ENCODE measurements at regions not wholly inside any gene's neighbourhood (a gene's known extent, or its start where the extent isn't known, plus 50 kb on each side); places are given as distances from the start of the nearest gene placed in this dataset.
"Not testable (repeated sequence)": the region's sequence is repeated elsewhere in the genome, so short reads cannot be mapped to it uniquely, and the experiment has no call there.

DNA sequence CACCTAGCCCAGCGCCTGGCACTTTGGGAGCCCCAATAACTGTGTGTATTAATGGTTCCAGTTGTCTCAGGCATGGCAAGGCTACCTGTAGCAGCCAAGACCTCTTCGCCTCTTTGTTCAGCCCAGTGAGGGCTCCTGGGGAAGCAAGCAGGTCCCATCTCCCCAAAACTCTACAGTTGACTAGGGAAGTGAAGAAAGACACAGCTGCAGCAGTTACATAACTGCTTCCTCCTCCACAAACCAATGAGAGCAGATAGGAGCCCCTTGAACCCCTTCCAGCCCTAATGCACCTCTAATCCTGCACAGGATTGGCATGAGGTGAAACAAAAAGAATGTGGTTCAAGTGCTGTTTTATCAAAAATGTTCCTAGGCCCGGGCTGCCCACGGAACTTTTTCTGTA, 100.5 kb downstream of the SYF2 start:
- peak; percentile 54 for DNase-seq

DNA sequence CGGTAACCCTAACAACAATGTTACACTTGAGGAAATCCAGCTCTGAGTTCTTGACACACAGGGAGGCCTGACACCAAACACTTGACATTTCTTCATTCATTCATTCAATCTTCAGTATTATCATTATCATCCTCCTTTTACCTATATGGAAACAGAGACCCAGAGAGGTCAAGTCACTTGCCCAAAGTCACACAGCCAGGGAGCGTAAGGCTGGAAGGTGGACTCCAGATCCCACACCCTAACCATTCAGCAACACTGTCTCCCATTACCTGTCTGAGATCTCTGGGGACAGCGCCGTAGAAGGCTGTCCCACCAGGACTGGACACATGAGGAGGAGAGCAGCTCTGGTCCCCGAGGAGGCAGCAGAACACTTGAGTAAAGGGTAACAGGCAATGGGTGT, 101.4 kb downstream of the SYF2 start:
- no peak for DNase-seq

DNA sequence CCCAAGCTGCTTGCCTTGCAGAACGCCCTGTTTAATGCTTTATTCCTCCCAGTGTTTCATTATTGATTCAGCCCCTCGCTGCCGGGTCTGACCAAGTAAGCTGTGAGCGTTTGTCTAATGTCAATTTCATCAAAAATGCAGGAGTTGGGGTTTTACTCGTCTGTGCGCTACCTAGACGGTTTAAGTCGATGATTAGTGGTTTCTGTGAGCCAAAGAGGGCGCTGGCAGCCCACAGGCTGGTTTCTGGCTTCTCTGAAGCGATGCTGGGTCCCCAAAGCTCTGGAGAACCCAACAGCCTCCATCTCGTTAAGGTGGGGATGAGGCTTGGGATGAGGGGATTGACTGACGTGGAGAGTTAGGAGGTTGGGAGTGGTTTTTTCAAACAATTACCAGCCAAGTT, 102.9 kb downstream of the SYF2 start:
- DNase-seq = no peak

DNA sequence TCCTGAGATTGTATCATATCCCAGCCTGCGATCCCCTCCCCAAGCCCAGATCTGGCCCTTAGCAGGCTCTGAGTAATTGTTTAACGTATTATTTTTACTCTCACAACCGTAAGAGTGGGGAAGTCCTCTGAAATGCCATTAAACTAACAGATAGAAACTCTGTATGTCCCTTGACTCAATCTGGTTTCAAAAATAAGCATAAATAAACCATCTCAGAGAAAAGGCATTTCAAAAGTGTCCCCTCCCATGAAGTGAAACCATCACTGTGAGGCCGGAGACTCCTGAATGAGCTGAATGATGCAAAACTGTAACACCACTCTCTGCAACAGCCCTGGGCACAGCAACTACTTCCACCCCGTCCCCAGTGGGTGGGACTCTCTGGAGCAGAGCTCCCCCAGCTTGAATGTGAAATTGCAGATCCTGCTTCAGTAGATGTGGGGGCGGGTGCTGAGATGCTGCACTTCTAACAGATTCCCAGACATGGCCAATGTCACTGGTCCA, 104.1 kb downstream of the SYF2 start:
- no peak for DNase-seq

DNA sequence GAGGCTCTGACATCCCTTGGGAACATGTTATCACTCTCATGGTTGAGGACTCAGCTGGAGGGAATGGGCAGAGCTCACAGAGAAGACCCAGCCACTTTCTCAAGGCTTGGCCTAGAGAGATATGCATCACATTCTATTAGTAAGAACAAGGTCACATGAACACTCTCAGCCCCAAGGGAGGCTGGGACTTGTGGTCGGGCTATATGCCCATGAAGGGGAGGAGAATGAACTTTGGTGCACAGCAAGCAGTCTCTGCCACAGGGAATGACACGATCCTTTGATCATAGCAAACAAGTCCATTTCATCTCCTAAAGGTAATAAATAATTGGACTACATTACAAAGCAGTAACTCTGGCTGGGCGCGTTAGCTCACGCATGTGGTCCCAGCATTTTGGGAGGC, 105.7 kb downstream of the SYF2 start:
- DNase-seq = peak; percentile 25

DNA sequence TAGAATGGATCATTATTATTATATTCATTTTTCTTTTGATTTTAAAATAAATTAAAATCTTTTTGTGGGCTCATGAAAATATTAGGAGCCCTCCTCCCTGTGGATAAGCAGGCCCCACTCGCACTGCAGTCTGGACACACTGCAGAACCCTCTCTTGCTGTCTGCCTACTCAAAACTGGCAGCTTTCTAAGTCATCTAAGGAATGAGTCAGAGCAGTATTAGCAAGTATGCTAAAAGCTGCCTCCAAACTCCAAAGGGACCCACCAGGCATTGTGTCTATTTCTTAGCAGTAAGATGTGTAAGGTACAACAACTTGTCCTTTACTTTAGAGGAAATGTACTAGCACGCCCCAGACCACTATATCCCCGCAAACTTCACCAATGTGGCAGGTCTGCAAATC, 108.8 kb downstream of the SYF2 start:
- no peak for DNase-seq

DNA sequence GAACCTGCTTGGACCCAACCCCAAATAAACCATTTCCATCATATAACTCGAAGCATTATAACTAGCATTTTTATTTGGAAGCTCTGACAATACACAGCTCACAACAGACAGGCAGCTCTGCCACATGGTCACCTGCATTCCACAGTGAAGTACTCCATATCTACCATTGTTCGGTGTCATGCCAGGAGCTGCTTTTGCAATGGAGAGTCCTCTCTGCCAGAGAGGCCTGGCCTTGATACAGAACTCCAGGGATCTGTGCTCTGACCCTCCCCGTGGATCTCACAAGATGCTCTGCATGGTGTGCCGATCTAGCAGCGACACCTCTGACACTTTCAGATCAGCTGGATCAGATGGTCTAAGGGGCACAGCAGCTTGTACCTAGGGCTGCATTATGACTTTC, 109.6 kb downstream of the SYF2 start:
- no peak for DNase-seq

DNA sequence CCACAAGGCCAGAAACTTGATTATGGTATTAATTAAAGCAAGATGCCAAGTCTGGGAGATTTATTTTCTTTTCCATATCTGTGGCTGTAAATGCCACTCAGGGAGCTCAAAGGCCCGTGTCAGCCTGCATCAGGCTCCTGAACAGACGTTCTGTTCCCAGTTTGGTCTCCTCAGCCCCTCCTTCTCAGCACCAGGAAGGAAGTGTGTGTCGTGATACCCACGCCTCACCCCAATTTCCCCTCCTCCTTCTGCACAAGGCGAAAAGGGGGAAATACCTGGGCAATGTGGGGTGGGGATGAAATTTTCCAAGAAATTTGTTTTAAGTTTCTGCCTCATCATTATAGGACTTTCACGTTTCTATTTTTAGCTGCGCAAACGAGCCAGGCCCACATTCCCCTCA, 112.0 kb downstream of the SYF2 start:
- no peak for DNase-seq

DNA sequence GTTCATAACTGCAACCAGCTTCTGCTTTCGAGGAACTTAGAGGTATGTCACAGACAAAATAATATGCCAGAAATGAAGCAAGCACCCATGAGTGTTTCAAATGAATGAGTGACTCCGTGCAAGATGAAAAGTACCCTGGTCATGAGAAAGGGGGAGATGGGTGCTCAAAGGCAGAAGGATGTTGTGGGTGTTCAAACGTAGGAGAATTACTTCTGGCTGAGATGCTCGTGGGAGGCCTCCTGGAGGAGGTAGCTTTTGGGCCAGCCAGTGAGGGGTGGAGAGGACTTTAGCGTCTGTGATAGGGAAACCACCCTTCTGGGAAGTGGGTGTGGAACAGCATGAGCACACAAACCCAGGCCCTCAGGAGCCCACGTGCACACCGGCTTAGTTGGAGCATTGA, 113.8 kb downstream of the SYF2 start:
- DNase-seq = no peak

DNA sequence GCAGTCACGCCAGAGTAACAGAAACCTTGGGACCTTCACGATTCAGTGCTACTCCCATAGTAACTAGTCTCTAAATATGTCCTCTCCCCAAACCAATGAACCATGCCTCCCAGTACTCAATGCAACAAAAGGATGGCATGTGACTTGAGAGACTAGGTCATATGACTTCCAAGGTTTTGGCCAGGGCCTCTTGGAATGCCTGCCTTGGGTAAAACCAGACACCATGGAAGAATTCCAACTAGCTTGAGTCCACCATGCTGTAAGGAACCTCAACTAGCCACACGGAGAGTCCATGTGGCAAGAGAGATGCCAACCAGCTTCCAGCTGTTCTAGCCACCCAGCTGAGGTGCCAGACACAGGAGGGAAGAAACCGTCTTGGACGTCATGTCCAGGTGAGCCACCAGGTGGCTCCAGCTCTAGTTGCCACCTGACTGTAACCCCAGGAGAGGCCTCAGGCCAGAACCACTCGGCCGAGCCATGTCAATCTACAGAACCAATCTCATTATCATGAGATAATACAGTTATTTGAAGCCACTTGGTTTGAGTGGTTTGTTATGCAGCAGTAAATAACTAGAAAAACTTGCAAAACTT, 115.0 kb downstream of the SYF2 start:
- DNase-seq = peak; percentile 38

DNA sequence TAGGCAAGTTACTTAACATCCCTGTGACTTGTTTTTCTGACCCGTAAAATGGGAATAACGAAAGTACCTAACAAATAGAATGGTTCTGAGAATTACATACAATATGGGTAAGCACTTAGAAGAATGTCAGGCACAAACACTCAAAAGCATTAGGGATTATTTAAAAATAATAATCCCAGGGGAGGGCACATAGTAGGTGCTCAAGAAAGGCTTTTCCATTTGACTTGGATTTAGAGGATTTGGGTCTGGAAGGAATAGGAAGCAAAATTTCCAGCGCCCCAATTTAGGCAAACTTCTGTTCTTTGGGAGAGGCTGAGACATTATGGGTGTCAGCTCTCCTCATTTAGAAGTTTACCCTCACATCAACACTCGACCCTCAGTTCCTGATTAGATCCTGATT, 115.5 kb downstream of the SYF2 start:
- DNase-seq = no peak

DNA sequence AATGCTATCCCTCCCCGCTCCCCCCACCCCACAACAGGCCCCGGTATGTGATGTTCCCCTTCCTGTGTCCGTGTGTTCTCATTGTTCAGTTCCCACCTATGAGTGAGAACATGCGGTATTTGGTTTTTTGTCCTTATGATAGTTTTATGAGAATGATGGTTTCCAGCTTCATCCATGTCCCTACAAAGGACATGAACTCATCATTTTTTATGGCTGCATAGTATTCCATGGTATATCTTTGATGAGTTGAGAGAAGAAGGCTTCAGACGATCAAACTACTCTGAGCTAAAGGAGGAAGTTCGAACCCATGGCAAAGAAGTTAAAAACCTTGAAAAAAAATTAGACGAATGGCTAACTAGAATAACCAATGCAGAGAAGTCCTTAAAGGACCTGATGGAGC, 116.2 kb downstream of the SYF2 start:
- not testable (repeated sequence) for DNase-seq

DNA sequence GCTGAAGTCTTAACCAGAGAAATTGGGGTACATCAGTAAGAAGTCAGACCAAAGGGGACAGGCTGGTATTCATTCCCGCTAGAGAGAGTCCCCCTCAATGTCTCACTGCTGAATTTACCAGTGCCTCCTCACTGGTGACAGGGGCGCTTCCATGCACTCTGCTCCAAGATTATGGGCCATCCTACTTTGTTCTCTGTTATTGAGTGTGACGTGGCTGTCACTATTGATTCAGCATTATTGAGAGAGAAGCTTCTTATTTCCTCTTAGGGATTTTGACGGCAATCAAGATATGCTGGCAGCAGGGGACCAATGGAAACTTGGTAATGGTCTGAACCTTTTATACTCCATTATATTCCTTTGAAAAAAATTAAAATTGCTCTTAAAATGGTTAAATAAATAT, 118.6 kb downstream of the SYF2 start:
- no peak for DNase-seq

DNA sequence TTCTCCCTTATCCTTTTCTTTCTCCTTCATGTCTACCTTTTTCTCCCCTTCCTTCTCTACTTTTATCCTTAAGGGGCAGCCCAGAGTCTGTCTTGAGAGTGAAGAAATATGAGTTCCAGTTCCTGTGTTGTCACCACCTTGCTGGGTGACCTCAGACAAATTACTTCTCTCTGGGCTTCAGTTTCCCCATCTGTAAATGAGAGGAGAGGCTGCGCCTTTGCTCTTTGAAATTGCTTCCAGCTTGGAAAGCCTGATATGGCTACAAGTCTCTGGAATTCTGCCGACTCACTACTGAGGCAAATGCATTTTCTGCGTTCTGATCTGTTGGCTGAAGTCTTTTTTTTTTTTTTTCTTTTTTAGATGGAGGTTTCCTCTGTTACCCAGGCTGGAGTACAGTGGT, 119.2 kb downstream of the SYF2 start:
- no peak for DNase-seq

DNA sequence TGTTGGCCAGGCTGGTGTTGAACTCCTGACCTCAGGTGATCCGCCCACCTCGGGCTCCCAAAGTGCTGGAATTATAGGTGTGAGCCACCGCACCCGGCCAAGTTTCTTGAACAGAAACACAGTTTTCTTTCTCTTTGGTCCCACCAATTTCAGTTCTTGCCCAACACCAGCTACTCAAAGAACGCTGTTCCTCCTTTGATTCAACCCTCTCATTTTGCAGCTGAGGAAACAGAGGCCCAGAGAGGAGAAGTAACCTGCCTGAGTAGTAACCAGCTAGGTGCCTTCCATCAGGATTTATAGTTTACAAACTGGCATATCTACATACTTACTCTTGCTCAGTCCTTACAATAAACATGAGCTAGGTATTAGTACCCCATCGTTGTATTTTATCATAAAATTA, 119.9 kb downstream of the SYF2 start:
- DNase-seq = no peak

DNA sequence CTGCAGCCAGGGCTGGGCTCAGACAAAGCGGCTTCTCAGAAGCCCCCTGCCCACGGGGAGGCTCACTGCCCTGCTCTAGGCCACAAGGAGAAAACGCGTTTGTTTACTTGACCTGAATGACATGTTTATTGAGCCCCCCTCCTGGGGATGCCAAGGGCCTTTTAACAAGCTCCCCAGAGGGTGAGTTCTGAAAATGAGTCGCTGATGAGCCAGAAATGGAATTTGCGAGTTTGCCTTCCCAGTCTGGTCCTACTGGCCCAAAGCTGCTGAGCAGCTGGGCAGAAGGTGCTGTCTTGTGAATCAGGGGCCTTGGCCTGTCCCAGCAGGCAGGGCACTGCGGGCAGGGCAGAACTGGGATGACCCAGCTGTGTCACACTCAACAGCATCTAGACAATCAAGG, 120.6 kb downstream of the SYF2 start:
- DNase-seq = no peak

DNA sequence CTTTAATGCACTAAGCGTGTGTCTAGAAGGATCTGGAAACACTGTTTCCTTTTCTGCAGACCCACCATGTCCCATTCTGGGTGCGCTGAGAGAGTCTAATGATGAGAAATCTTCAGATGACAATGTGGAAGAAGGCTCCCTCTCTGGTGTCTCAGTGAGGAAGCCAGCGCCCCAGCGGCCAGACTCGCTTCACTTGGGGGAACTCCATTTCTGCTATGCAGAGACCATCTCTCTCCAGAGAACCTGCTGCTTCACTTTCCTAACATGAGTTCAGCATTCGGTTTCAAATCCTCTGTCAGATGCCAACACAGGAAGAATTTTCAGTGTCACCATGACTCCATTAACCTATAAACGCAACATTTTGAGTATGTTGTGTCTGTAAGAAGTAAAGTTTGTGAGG, 121.8 kb downstream of the SYF2 start:
- DNase-seq = no peak

DNA sequence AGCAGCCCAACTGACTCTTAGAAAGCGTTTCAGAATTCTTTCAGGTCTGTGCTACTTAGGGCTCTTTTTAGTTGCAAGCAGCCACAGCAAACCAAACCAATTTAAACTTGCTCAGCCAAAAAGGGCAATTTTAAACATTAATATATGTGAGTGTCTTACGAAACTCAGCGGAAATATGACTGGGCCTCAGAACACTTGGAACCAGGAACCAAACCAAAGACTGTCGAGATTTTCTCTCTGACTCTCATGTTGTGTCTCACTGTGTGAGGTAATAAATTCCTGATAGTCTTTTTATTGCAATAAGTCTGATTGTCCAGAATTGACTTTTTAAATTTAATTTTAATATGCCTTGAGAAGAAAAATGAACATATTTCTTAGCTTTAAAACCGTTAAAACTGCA, 122.3 kb downstream of the SYF2 start:
- DNase-seq = no peak

DNA sequence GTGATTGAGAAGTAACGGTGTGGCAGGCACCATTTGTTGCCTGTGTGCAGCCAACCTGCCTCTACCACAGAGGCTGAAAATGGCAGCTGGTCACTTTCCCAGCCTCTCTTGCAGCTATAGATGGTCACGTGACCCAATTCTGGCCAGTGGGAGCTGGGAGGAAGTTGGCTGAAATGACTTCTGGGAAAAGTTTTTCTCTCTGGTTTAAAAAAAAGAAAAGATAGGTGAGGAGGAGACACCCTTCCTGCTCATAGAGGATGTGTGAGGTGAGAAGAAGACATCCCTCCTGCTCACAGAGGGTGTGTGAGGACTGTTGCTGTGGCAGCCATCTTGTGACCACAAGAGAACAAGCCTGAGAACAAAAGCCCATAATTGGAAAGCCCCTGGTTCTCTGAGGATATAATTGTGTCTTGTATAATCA, 122.8 kb downstream of the SYF2 start:
- no peak for DNase-seq

DNA sequence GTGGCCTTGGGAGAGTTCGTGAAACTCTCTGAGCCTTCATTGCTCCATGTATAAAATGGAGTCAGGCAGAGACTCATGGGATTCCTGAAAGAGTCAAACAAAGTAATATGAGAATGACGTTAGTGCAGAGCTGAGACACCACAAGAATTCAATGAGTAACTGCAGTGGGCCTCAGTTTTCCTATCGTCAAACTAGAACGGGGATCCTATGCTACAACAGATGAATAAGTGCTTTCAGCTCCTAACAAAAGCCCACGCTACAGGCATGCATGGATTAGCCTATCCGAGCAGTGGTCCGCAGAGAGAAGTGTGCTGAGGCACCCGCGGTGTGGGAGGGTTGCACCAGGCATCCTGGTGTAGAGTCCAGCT, 124.7 kb downstream of the SYF2 start:
- DNase-seq = no peak

DNA sequence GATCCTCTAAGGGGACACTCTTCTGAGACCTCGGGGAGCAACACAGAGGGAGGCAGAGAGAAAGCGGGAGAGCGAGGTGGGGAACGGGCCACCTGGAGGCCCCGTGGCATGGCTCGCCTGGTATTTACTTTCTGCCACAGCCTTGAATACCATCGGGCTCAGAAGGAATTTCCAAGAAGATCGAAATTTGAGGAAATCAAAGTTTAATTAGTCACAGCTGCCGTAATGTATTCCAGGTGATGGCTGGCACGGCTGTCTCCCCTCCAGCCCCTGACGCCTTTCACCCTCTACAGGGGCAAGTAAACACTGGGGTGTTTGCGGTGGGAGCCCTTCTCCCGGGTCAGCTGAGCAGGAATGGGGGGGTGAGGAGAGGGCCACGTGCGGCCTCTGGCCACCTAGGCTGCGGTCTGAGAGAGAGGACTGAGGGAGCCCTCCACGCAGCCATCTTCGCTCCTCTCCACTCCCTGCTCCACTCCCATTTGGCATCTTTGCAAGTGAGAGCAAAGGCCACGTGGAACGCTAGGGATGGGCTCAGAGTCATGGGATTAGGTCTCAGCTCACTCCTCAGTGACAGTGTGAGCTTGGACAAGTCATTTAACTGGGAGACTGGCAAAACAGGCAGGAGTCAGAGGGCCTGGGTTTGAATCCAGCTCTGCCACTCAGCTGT, 125.2 kb downstream of the SYF2 start:
- DNase-seq = no peak

DNA sequence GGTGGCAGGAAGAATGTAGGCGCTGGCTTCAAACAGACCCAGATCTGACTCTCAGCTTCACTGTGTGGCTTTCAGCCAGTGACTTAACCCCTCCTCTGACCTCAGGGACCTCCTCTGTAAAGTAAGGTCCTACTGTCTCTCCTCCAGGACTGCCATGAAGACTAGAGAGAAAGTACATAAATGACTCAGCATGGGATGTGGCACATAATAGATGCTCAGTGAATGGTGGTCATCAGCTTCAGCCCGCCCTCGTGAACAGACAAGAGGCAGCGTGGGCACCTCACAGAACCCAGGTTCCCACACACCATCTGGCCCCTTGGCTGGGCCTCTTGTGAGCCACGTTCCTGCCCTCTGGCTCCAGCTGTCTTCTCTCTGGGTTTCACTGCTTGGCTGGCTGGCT, 126.0 kb downstream of the SYF2 start:
- DNase-seq = no peak

DNA sequence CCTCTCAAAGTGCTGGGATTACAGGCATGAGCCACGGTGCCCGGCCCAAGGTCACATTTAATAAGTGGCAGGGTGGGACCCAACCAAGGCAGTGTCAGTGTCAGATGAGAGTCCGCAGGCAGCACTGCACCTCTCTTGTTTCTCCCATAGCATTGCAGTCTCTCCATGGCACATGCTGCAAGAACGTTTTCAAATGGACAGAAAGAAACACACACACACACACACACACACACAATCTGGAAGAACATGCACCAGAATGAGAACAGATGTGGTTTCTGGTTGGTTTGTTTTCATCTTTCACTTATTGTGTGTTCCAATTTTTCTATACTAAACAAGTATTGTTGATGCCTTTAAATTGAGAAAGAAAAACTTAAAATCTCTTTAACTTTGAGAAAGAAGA, 126.5 kb downstream of the SYF2 start:
- DNase-seq = no peak

DNA sequence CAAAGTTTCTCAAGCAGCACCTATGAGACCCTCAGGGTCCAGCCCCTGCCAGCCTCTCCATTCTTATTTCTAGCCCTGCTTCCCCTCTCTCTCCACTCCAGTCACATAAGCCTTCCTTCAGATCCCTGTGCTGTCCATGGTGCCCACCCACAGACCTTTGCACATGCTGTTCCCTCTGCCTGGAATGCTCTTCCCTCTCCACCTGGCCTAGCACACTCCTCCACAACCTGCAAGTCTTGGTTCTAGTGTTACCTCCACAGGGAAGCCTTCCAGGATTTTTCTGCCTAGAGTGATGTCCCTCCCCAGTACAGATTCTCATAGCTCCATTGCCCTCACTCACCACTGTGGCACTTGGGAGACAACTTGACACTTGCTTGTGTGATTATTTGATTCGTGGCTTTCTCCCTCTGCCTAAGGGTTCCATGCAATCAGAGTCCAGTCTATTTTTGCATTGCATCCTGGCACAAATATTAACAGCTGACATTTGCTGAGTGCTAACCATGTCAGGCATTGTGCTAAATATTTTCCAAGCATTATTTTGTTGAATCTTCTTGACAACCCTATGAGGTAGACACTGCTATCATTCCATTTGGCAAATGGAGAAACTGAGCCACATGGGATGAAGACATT, 127.3 kb downstream of the SYF2 start:
- no peak for DNase-seq

All from hematopoietic multipotent progenitor cell treated with erythropoietin and hydrocortisone succinate and interleukin-3 and kit ligand, for 6 days (in vitro differentiated cells).